ENCODE measurements at regions not wholly inside any gene's neighbourhood (a gene's known extent, or its start where the extent isn't known, plus 50 kb on each side); places are given as distances from the start of the nearest gene placed in this dataset.

DNA sequence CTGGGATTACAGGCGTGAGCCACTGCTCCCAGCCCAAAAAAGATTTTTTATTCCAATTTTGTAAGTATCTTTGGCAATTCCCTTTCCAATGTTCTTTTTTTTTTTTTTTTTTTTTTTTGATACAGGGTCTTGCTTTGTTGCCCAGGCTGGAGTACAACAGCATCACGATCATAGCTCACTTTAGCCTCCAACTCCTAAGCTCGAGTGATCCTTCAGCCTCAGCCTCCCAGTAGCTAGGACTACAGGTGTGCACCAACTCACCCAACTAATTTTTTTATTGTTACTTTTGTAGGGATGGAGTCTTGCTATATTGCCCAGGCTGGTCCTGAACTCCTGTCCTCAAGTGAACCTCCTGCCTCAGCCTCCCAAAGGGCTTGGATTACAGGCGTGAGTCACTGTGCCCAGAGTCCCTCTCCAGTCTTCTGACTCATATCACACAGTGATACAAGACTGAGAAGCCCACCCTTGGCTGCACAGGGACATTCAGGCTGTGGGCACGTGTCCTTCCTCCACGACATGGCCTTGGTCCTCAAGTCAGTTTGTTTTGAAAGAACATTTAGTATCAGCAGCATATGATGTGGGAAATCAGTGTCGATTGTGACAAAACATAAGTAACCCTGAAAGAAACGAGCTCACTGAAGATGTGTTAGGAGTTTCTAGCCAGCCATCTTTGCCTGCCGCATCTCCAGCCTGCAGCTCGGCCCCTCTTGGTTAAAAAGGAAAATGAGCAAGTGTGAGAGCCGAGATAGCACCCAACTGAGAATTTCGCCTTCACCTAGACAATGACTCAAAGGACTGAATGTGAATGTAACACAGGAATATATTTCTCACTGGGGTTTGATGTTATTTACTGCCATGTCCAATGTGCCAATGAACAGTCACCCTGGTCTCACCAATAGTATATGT is 175.5 kb downstream of the MN1 start:
- CTCF ChIA-PET: no interaction called here
- POLR2A ChIA-PET: no interaction called here

DNA sequence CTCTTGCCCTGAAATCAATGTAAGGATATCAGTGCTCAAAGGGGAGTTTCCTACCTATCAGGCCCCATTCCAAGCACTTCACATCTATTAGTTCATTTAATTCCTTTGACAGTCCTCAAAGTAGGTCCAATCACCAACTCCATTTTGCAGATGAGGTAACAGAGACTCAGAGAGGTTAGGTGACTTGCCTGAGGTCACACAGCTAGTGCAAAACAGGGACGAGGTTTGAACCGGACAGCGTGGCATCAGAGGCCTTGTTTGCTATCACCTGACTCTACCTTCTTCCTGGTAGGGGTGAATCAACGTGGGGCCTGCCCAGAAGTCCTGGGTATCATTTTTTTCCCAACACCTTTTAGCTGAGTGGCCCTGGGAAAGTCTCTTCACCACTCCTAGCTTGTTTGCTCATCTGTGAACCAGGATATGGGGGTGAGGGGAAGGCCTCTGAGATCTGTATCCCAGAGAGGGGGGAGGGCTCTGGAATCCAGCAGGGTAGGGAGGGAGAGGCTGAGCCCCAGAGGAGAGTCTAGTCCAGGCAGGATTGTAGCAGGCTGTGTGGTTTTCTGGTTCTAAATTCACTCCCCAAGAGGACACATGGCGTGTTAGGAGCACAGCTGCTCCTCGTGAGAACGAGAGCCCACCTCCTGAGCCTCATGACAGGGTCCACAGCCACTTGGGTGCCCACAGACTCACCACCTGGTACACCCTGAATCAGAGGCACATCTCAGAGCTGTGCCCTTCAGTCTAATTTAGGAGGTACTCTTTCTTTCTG is 174.7 kb downstream of the MN1 start:
- CTCF ChIA-PET: no interaction called here

DNA sequence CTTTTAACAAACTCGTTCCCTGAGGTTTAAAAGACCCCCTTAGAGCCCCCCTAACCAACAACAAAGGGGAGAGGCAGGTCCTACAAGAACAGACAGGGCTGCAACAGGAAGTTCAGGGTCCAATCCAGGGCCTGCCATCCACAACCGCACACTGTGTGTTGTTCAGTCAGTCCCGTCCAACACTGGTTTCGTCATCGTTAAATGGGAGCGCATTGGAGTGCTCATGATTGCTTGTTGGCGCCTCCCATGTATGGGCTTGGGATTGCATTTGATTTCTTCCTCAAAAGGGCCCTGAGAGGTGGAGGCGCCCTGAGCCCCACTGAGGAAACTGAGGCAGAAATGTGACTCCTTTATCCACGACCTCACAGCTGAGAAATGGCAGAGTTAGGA is 174.1 kb downstream of the MN1 start:
- CTCF ChIA-PET: no interaction called here
- POLR2A ChIA-PET: no interaction called here

More for the DNA sequence above, 174.7 kb downstream of the MN1 start:
- POLR2A ChIA-PET: no interaction called here

DNA sequence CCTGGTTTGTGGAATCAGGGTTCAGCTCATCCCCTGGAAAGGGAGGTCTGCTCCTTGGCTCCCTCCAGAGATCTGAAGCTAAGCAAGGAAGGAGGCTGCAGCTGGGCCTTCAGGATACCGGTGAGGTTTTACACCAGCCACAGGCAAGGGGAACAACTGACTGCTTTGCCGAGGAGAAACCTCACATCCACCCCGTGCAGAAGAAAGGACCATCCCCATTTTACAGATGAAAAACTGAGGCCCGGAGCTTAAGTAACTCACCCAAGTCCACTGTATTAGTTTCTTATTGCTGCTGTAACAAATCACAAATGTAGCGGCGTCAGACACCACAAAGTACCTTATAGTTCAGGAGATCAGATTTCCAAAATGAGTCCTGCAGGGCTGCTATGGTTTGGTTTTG is 173.7 kb downstream of the MN1 start:
- CTCF ChIA-PET: no interaction called here
- POLR2A ChIA-PET: no interaction called here

DNA sequence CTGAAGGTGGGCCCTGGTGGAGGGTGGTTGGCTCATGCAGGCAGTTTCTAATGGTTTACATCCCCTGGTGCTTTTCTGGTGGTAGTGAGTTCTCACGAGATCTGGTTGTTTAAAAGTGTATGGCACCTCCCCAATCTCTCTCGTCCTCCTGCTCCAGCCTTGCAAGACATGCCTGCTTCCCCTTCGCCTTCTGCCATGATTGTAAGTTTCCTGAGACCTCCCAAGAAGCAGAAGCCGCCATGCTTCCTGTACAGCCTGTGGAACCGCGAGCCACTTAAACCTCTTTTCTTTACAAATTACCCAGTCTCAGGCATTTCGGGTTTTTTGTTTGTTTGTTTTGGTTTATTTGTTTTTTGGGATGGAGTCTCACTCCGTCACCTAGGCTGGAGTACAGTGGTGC is 173.2 kb downstream of the MN1 start:
- POLR2A ChIA-PET: no interaction called here
- CTCF ChIA-PET: no interaction called here

DNA sequence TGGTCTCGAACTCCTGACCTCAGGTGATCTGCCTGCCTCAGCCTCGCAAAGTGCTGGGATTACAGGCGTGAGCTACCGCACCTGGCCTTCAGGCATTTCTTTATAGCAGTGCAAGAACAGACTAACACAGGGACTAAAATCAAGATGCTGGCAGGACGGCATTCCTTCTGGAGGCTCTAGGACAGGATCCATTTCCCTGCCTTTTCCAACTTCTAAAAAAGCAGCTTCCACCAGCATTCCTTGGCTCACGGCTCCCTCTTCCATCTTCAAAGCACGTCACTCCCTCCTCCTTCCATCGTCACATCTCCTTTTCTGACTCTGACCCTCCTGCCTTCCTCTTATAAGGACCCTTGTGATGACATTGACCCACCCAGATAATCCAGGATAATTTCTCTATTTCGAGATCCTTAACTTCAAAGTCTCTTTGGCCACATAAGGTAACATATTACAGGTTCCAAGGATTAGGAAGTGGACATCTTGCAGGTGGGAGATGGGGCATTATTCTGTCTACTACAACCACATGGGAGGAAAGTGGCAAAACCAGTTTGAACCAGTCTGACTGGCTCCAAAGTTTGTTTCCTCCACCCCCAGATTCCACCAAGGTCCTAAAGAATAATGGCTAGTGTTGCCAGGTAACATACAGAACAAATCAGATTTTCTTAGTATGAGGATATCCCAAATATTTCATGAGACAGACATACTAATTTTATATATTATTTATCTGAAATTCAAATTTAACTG is 172.5 kb downstream of the MN1 start:
- POLR2A ChIA-PET: no interaction called here
- CTCF ChIA-PET: no interaction called here

DNA sequence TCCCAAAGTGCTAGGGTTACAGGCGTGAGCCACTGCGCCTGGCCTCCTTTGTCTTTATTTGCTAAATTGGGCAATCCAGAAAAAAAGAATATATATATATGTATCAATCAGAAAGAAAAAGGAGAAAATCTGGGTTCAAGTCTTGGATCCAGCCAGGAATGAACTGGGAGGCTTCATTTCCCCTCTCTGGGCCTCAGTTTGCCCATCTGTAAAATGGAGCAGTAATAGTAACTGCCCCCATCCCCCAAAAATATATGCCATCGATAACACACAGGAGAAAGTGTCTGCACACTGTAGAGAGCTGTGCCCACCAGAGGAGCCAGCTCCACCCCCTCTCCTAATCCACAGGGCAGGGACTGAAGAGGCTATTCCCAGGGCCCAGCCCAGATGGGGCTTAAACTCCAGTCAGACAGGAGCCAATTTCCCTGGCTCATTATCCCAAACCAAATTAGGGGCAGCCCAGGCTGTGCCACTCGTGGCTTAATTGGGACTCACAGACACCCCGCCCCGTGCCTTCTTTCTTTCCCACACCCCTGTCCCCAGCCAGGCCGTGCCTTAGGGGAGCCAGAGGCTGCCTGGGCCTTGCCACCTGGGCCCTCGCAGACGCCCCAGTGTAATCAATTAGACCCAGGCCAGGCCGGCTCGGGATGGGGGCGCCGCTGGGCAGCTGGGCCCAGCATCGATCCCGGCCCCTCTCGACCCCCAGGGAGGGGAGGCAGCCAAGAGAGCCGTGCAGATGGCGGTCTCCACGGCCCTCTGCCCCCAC is 171.5 kb downstream of the MN1 start:
- POLR2A ChIA-PET: no interaction called here
- CTCF ChIA-PET: no interaction called here

DNA sequence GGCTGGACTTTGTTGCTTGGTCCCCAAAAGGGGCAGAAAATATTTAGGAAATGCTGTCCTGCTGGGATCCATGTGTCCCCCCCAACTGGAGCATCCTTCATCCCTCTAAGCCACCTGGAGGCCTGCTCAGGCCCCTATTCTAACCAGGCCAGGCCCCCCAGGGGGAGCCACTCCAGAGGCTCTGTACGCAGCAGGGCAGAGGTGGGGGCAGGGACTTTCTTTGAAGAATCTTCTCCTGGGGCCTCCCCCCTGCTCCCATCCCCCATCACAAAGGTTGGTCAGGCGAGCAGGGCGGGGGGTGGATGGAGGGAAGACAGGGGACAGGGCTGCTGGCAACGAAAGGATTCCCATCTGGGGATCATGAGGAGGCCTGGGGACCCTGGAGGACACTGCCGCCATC is 170.8 kb downstream of the MN1 start:
- CTCF ChIA-PET: no interaction called here
- POLR2A ChIA-PET: no interaction called here

DNA sequence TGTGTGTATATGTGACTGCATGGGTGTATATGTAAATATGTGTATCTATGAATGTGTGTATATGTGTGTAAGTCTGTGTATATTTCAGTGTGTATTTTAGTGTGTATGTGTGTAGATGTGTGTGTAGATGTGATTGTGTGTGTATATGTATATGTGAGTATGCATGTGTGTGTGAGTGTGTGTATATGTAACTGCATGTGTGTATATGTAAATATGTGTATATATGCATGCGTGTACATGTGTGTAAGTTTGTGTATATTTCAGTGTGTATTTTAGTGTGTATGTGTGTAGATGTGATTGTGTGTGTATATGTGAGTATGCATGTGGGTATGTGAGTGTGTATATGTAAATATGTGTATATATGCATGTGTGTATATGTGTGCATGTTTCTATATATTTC is 169.9 kb downstream of the MN1 start:
- ChIA-PET POLR2A (no interaction called here), CTCF (no interaction called here)

DNA sequence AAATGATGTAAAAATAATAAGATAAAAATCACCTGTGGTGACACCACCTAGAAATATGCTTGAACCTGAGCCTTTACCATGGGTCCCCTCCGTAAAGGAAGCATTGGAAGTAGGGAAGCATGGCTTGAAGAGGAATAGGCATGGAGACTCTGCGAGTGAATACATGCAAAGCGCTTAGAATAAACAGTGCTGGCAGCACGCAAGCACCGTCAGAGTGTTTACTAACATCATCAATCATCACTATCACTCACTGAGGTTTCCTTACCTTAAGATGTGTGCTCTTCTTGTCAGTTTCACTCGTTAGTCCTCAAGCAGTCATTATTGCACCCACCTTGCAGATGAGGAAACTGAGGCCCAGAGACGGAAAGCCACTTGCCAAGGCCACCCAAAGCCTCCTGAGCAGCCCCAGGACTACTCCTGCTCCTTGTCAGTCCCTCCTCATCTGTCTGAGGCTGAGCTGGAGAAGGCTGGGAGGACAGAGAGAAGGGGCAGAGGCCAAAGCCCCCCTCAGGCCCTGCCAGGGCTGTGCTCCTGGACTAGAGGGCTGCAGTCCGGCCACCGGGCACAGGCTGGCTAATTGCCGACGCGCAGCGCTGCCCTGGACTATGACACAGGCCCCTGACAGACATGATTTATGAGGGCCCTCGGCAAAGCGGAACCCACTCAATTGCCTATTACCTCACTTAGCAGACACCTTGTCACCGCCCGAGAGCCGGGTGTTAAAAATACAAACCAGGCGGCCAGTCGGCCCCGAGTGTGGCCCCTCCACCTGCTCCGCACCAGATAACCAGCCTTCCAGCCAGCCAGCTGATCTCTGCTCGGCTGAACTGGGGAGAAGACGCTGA is 168.9 kb downstream of the MN1 start:
- ChIA-PET CTCF (no interaction called here), POLR2A (no interaction called here)

DNA sequence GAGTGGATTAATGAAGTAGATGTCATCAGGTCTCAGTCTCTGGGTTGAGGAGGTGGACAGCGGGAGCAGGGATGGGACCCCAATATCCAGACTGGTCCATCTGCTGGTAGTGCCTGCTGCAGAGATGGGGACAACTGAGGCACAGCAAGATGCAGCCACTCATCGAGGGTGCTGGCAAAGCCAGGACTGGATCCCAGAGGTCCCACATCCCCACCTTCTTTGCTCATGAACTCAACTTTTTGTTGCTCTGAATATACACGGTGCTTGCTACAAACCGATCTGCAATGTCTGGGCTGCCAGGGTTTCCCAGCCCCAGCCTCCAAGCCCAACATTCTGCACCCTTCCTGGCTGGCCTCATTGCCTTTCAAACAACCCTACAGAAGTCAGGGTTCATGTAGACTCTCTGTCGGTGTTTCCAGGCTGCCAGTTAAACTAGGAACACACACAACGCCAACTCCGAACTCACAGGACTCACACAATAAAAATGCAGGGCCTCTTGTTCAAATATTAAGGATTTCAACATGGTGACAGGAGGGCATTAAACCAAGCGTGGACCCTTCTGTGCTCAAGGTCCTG is 168.2 kb downstream of the MN1 start:
- CTCF ChIA-PET: no interaction called here
- POLR2A ChIA-PET: no interaction called here

DNA sequence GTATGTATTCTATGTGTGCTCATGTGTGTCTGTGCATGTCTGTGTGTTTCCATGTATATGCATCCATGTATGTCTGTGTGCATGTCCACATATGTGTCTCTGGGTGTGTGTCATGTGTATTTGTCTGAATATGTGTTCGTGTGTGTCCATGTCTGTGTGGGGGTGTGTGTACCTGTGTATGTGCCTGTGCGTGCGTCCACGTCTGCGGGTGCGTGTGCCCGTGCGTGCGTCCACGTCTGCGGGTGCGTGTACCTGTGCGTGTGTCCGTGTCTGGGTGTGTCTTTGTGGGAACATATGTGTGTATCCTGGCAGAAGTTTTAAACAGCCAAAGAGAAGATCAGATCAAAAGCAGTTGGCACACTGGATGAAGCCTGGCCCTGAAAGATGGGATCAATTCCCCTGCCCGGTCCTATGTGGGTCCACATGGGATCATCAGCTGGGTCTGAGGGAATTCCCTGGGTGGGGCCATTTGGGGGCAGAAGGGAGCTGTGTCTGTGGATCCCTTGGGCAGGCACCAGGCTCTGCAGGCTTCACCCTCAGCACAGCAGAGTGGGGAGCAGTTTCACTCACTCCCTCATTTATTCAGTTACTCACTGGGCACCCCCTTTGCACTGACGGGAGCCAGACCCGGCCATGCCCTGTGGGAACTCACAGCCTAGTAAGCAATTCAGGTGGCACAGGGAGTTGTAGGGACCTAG is 167.4 kb downstream of the MN1 start:
- ChIA-PET CTCF (no interaction called here), POLR2A (no interaction called here)

DNA sequence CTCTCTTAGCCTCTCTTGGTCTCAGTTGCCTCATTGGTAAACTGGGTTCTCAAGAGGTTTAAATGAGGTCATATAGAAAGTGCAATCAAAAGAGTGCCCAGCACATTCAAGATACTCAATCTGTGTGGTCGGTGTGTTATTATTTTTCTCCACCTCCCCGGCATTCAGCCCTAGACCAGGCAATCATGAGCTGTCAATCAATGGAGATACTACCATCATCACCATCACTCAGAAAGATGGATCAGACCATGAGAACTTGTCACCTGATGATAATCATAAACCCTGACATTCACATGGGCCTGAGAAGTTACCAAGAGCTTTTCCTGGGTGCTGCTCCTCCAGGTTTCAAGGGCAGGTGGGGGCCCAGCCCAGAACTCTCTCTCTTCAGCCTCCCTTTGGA is 166.1 kb downstream of the MN1 start:
- CTCF ChIA-PET: no interaction called here
- POLR2A ChIA-PET: no interaction called here

DNA sequence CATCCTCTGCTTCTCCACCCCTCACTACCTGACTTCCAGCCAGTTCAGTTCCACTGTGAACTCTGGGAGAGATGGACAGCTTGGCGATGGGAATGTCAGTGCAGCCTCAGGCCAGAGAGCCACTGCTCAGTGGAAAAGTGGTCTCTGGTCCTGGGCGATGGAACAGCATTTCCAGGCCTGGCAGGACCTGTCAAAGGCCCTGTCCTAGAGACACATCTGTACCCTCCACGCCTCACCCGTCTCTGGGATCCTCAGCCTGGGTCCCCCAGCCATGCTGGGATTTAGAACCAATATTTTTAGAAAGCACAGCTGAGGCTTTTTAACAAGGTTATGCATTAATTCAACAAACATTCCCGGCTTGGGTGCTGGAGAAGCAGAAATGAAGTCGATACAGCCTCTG is 165.7 kb downstream of the MN1 start:
- ChIA-PET CTCF (no interaction called here), POLR2A (no interaction called here)

DNA sequence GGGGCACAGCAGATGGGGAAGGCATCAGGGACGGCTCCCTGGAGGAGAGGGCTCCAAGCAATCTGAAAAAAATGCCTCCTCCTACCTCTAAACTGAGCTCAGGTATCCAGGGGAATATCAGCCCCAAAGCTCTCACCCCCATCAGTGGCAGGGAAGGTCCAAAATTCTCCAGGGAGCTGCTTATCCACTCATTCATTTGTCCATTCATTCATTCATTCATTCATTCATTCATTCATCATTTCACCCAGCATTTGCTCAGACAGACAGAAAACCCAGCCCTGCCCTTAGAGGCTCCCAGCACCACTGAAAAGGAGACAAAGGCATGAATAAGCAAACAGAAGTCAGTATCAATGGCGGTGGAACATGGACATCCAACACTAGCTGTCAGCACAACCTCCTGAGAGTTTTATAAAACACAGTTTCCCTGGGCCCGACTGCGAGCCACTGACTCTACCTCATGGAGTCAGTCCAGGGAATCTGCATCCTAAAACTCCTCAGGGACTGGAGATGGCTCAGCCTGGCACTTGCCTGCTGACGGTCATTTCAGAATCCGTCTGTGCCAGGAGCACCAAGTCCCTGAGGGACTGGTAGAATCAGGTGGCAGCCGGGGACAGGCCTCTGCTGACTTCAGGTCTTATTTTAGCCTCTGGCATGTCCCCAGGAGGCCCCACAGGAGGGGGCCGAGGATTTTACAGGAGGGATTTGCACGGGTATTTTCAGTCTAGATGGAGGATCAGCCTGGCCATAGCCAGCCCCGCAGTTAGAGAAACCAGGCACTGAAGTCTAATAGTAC is 164.6 kb downstream of the MN1 start:
- POLR2A ChIA-PET: no interaction called here
- CTCF ChIA-PET: no interaction called here

DNA sequence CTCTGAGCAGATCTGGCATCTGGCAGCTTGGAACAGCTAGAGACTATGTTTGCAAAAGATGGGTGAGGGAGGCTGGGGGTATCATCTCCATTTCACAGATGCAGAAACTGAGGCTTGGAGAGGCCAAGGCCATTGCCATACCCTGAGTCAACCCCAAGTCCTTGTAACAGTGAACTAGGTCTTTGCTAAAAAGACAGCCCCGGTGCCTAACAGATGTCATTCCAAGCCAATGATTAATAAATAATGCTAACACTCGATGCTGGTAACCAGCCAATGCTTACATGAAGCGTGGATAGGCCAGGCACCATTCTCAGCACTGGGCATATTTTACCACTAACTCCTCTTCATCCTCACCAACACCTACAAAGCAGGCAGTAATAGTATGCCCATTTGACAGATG is 164.0 kb downstream of the MN1 start:
- ChIA-PET CTCF (no interaction called here), POLR2A (no interaction called here)

DNA sequence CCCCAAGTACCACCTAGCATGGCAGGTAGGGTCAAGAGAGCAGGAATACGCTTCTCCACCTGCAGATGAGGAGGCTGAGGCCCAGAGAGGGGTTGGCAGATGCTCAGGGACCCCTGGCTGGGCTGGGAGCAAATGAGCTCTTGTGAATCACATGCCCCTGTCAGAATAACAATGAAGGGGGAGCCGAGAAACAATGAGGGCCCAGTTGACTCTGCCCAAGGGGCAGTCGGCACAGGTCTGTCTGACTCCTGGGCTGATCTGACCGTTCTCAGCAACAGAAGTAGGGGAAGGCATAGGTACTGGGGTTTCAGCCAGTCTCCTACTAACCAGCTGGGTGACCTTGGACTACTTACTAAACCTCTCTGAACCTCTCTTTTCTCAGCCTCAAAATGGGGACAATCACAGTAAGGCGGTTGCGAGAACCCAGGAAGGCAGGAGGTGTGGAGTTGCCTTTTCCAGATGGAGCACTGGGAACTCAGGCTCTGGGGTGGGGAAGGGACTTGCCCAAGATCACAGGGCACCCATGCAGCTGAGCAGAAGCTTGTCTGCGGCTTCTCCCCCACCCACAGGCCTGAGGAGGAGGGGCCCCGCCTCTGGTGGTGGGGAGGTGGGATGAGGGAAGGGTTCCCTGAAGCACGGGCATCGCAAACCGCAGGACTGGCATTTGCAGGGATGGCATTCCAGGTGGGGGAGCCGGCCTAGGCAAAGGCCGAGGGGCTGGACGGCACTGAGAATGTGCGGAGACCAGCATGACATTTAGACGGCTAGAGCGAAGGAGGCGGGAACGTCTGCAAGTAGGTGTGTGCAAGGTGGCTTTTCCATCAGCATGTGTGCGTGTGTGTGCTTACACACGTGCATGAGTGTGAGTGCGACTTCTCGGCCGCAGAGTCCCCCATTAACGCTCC is 163.0 kb downstream of the MN1 start:
- ChIA-PET POLR2A (no interaction called here), CTCF (no interaction called here)

Measured in activated CD8-positive, alpha-beta memory T cell treated with anti-CD3 and anti-CD28 coated beads for 36 hours (primary cell).